ENCODE measurements at regions not wholly inside any gene's neighbourhood (a gene's known extent, or its start where the extent isn't known, plus 50 kb on each side); places are given as distances from the start of the nearest gene placed in this dataset.
"Not testable (repeated sequence)": the region's sequence is repeated elsewhere in the genome, so short reads cannot be mapped to it uniquely, and the experiment has no call there.

DNA sequence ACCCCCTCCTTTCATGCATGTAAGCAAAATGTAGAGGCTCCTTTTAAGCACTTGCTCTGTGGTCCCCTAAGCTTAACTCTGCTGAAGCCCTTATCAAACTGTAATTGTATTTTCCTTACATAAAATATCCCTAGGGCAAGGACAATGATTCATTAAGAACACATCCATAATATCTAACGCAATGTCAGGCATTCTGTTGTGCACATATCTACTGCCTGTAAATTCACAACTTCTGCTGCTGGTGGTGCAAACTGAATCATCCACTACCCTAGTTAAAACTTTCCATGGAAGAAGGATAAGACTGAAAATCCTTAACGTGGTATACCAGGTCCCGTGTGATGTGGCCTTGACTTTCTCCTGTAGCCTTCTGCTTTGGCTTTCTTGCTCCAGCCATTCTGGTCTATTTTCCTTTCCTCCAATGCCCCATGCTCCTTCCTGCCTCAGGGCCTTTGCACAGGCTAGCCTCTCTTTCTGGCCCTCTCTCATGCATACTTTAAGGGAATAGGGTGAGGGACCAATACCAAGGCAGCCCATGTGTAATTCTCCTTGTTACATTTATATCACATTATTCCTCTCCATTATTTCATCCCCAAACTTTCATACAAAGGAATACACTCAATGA is 113.6 kb upstream of the ZFP64 start:
- in situ Hi-C loops (cut with HindIII; ENCODE audit: low sequenced_read_pairs), result no loop called here
- DNase-seq (ENCODE audit: low read depth, low spot score), result no peak
- TF ChIP-seq, protein P1, sequence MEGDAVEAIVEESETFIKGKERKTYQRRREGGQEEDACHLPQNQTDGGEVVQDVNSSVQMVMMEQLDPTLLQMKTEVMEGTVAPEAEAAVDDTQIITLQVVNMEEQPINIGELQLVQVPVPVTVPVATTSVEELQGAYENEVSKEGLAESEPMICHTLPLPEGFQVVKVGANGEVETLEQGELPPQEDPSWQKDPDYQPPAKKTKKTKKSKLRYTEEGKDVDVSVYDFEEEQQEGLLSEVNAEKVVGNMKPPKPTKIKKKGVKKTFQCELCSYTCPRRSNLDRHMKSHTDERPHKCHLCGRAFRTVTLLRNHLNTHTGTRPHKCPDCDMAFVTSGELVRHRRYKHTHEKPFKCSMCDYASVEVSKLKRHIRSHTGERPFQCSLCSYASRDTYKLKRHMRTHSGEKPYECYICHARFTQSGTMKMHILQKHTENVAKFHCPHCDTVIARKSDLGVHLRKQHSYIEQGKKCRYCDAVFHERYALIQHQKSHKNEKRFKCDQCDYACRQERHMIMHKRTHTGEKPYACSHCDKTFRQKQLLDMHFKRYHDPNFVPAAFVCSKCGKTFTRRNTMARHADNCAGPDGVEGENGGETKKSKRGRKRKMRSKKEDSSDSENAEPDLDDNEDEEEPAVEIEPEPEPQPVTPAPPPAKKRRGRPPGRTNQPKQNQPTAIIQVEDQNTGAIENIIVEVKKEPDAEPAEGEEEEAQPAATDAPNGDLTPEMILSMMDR (IDR thresholded peaks at IDR 0.05; ENCODE audit: low read depth, low read length), result no peak
- no peak overlapping the region for H3K4me3 ChIP-seq (ENCODE audit: low read depth, low read length)

DNA sequence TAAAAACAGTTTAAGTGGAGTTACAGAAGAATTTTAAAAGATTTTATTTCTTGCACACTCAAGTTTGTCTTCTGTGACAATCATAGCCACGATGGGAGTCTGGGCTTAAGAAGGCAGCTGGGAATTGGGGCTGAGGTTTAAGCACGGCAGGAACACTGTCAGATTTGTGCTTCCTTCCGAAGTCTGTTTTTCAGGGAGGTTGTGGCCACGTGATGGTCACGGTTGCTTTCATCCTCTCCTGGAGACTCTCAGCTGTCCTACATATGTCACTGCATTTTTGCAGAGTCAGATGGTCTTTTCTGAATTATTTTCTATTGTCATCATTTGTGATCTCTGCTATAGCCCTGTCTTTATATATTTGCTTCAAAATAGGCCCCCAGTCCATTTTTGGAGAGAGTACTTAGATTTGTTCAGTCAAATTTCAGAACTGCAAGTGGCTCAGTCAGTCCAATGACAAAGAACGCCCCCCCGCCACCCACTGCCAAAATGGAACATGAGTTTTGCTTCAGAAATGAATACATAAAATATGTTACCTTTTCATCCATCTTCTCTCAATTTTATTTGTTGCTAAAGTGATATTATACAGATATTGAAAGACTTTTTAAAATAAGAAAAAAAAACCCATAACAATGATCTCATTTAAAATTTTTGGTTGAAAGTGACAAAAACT is 111.8 kb upstream of the ZFP64 start:
- TF ChIP-seq, protein P1 (IDR thresholded peaks at IDR 0.05; ENCODE audit: low read depth, low read length), result no peak
- in situ Hi-C loops (cut with HindIII; ENCODE audit: low sequenced_read_pairs), result no loop called here
- H3K4me3 ChIP-seq (ENCODE audit: low read depth, low read length), result no peak overlapping the region
- no peak for DNase-seq (ENCODE audit: low read depth, low spot score)

DNA sequence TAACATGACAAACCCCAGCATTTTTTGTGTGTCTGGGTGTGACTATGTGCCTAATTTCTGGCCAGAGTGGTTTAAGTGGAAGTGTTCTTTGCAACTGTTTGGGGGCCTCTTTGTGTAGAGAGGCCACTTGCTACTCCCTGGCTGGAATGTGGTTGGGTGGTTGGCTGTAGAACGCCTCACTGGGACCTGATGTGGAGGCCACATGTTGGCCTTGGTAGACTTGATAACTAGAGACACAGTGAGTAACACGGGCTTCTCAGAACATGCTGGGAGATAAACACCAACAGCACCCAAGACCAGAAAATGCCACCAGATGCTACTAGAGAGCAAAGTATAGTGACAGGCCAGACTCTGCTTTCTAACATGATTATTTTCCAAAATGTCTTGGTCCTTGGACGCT is 111.2 kb upstream of the ZFP64 start:
- TF ChIP-seq, protein P1 (IDR thresholded peaks at IDR 0.05; ENCODE audit: low read depth, low read length), result no peak
- DNase-seq (ENCODE audit: low read depth, low spot score), result no peak
- in situ Hi-C loops (cut with HindIII; ENCODE audit: low sequenced_read_pairs), result no loop called here
- no peak overlapping the region for H3K4me3 ChIP-seq (ENCODE audit: low read depth, low read length)

DNA sequence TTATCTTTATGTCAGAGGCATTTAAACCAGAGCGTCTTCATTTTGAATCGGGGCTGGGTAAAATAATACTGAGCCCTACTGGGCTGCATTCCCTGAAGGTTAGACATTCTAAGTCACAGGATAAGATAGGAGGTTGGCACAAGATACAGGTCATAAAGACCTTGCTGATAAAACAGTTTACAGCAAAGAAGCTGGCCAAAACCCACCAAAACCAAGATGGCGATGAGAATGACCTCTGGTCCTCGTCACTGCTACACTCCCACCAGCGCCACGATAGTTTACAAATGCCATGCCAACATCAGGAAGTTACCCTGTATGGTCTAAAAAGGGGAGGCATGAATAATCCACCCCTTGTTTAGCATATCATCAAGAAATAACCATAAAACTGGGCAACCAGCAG is 110.5 kb upstream of the ZFP64 start:
- DNase-seq (ENCODE audit: low read depth, low spot score); H3K4me3 ChIP-seq (ENCODE audit: low read depth, low read length); in situ Hi-C loops (cut with HindIII; ENCODE audit: low sequenced_read_pairs): not testable (repeated sequence)

DNA sequence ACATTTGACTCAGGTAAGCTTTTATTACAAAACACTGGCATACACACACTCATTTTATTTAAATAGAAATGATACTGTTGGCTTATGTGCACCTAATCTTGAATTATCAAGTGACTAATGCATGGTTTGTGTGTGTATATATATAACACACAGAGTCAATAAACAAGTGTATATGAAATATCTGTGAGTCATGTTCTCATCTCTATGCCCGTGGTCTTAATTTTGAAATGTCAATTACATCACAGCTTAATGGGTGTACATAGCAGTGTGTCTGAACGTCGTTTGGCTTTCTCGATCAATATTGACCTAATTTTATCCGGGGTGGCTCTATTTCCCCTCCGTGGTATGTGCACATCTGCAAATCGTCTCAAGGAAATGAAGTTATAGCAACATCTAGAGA is 104.0 kb upstream of the ZFP64 start:
- no peak overlapping the region for H3K4me3 ChIP-seq (ENCODE audit: low read depth, low read length)
- TF ChIP-seq, protein P1 (IDR thresholded peaks at IDR 0.05; ENCODE audit: low read depth, low read length), result no peak
- DNase-seq (ENCODE audit: low read depth, low spot score), result no peak
- in situ Hi-C loops (cut with HindIII; ENCODE audit: low sequenced_read_pairs), result no loop called here

DNA sequence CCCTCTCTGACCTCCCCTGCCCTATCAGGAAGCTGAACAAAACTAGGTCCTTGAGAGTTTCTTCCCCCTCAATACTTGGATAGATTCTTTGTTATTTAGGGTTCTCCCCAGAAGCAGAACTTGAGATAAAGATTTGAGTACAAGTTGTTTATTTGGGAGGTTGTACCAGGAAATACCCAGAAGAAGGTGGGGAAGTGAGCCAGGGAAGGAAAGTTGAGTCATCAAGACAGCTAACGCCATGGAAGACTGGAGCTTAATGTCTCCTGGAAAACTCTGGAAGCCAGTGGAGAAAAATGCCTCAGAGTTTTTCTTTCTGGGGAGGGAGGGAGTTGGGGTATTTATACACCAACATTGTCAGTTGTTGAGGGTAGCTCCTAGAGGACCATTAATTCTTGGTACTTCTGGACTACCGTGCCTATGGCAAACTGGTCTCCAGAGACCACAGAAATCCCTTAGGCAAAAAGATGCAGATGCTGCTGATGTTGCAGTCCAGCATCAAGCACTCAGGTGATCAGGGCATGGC is 102.6 kb upstream of the ZFP64 start:
- no peak overlapping the region for H3K4me3 ChIP-seq (ENCODE audit: low read depth, low read length)
- TF ChIP-seq, protein P1 (IDR thresholded peaks at IDR 0.05; ENCODE audit: low read depth, low read length), result no peak
- in situ Hi-C loops (cut with HindIII; ENCODE audit: low sequenced_read_pairs), result no loop called here
- DNase-seq (ENCODE audit: low read depth, low spot score), result no peak

DNA sequence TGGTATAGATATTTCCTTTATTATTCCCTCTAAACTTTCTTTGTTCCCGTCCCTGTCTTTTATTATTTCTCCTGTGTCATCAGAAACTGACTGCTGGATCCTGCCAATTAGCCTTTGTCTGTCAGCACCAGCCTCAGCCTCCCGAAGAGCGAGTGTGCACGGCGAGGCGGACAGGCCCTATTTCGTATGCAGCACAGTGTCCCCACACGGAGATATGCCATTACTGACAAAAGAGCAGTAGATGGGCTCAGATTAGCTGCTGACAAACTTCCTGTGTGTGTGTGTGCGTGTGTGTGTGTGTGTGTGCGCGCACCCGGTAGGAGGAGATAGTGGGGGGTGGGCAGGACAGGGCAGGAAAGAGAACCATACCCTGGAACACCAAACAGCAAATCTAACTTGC is 99.5 kb upstream of the ZFP64 start:
- no peak for DNase-seq (ENCODE audit: low read depth, low spot score)

More for the DNA sequence above, 99.5 kb upstream of the ZFP64 start:
- in situ Hi-C loops (cut with HindIII; ENCODE audit: low sequenced_read_pairs), result no loop called here
- TF ChIP-seq, protein P1 (IDR thresholded peaks at IDR 0.05; ENCODE audit: low read depth, low read length), result no peak
- H3K4me3 ChIP-seq (ENCODE audit: low read depth, low read length), result no peak overlapping the region

All from astrocyte of the spinal cord (primary cell).